Left colon (tissue), 2 donors: ENCODE measurements at regions not wholly inside any gene's neighbourhood (a gene's known extent, or its start where the extent isn't known, plus 50 kb on each side); places are given as distances from the start of the nearest gene placed in this dataset.

ENCODE experiments used
- ATAC-seq: fragments of 200-7000 bp; cut with Tn5 transposase; one replicate; pipeline ENCODE4 v1.9.1; 2020; ENCODE audit warnings: mild to moderate bottlenecking, moderate library complexity
- DNase-seq, 2 donors: peaks; one replicate each; pipeline ENCODE4 v3.0.0-alpha.2; 2020
- intact Hi-C, 2 donors: fragments of 100-400 bp; cut with DNase I in 1 of 2; cut with micrococcal nuclease in 1 of 2; formaldehyde crosslinking; loops; one replicate each; pipeline versions ENCODE4 v1.11.2 to v1.14.0; 2022; cut with DNase I, micrococcal nuclease
- donor health status: DM: no; HTN: no; CAD: no.
- donor health status: DM: yes; HTN: yes; CAD: no.

- DNase-seq: no peak
- no peak for ATAC-seq
- intact Hi-C loops: no loop called here
Observed at GRCh38 chr19:16000024-16000663, 51.3 kb downstream of the OR10H4 start.

GRCh38 chr19:16001481-16002312, 52.9 kb downstream of the OR10H4 start:
- intact Hi-C loops: no loop called here
- peak in 1 of 2 donors; percentile 17 for DNase-seq
- ATAC-seq: peak; percentile 53

- intact Hi-C loops: no loop called here
- DNase-seq: no peak
- no peak for ATAC-seq
Observed at GRCh38 chr19:16002406-16003384, 53.9 kb downstream of the OR10H4 start.

- intact Hi-C loops: no loop called here
- ATAC-seq (no peak), DNase-seq (no peak)
Observed at GRCh38 chr19:16003391-16003790, 54.6 kb downstream of the OR10H4 start.

- DNase-seq (no peak), ATAC-seq (no peak)
- intact Hi-C loops: no loop called here
Observed at GRCh38 chr19:16005925-16006324, 57.1 kb downstream of the OR10H4 start.

GRCh38 chr19:16012552-16012951, 63.7 kb upstream of the TPM4 start:
- no peak for ATAC-seq
- intact Hi-C loops: loop anchor here in 1 of 2 donors (5.0 kb wide), 1 partner anchor 365 kb away; no protein-coding TSS in a partner anchor
- DNase-seq: no peak

GRCh38 chr19:16013181-16013850, 63.0 kb upstream of the TPM4 start:
- ATAC-seq (no peak), DNase-seq (no peak)
- intact Hi-C loops: loop anchor here in 1 of 2 donors (5.0 kb wide), 1 partner anchor 366 kb away; no protein-coding TSS in a partner anchor

GRCh38 chr19:16013851-16014840, 62.1 kb upstream of the TPM4 start:
- intact Hi-C loops: loop anchor here in 1 of 2 donors (5.0 kb wide), 1 partner anchor 367 kb away; no protein-coding TSS in a partner anchor
- DNase-seq: no peak
- ATAC-seq: no peak

- DNase-seq: no peak
- ATAC-seq: no peak
- intact Hi-C loops: loop anchor here in 1 of 2 donors (5.0 kb wide), 1 partner anchor 368 kb away; no protein-coding TSS in a partner anchor
Observed at GRCh38 chr19:16014923-16015804, 61.1 kb upstream of the TPM4 start.

GRCh38 chr19:16015805-16016173, 60.5 kb upstream of the TPM4 start:
- no peak for DNase-seq
- intact Hi-C loops: no loop called here
- ATAC-seq: no peak

- intact Hi-C loops: no loop called here
- DNase-seq (no peak), ATAC-seq (no peak)
Observed at GRCh38 chr19:16016226-16017137, 59.8 kb upstream of the TPM4 start.

GRCh38 chr19:16017138-16017490, 59.2 kb upstream of the TPM4 start:
- intact Hi-C loops: no loop called here
- ATAC-seq (no peak), DNase-seq (no peak)

- ATAC-seq (no peak), DNase-seq (no peak)
- intact Hi-C loops: no loop called here
Observed at GRCh38 chr19:16018106-16018755, 58.1 kb upstream of the TPM4 start.

GRCh38 chr19:16018801-16019551, 57.3 kb upstream of the TPM4 start:
- no peak for DNase-seq
- ATAC-seq: no peak
- intact Hi-C loops: no loop called here
